HepG2 (cell line): ENCODE measurements at regions not wholly inside any gene's neighbourhood (a gene's known extent, or its start where the extent isn't known, plus 50 kb on each side); places are given as distances from the start of the nearest gene placed in this dataset.

Source experiments
- ATAC-seq: fragments of 200-7000 bp; cut with Tn5 transposase; 3 replicates; pipeline ENCODE4 v1.9.1; 2020; ENCODE audit warnings: mild to moderate bottlenecking, moderate library complexity
- BruUV-seq: library from RNA; stranded (reverse); fragments of 400-500 nt; replicated peaks from 2 replicates; lab custom pipeline; 2021; lab: Mats Ljungman, UMichigan
- CTCF ChIA-PET: fragments of 300-600 bp; formaldehyde crosslinking; extraction: SDS; loops from one replicate; lab custom pipeline; 2021; ENCODE audit warnings: low total read pairs, inconsistent platforms, low intra/inter-chr PET ratio; lab: Yijun Ruan, JAX
- POLR2A ChIA-PET: fragments of 350-600 bp; sonication (Branson Sonifier 250); formaldehyde crosslinking; loops from one replicate; lab custom pipeline; 2020; ENCODE audit warnings: antibody characterized with exemption, inconsistent platforms; lab: Yijun Ruan, JAX
- DNase-seq: peaks from one replicate; pipeline ENCODE4 v3.0.0-alpha.2; 2015; ENCODE audit warnings: low spot score
- FAIRE-seq: peaks from 3 replicates; lab custom pipeline; 2011; peaks lifted over from hg19 to GRCh38; lab: Jason Lieb, UNC
- H2AFZ ChIP-seq: one replicate; pipeline ENCODE4 v1.6.1; 2011; ENCODE audit warnings: low read length, inconsistent platforms
- H3K27ac ChIP-seq: fragments of 300-600 bp; 3 replicates; pipeline ENCODE4 v1.8.0; 2011; ENCODE audit warnings: mixed run types, mild to moderate bottlenecking, mixed read lengths, low read length, inconsistent platforms; ENCODE audit not compliant: insufficient read depth; ENCODE audit errors: extremely low read length
- H3K27me3 ChIP-seq, 2 experiments: fragments of 200-600 bp in 1 of 2; 2 replicates in 1 of 2; 3 replicates in 1 of 2; pipeline versions ENCODE4 v1.6.0 to v1.8.0; 2011; ENCODE audit warnings: low read length in 2 of 2, mild to moderate bottlenecking in 2 of 2, moderate library complexity in 2 of 2, inconsistent platforms in 1 of 2; ENCODE audit not compliant: insufficient read depth in 2 of 2, control insufficient read depth in 1 of 2
- H3K36me3 ChIP-seq, 2 experiments: fragments of 200-600 bp in 1 of 2; replicated peaks in 1 of 2; 2 replicates in 1 of 2; 3 replicates in 1 of 2; pipeline versions ENCODE4 v1.5.1 to v1.8.0; 2011; ENCODE audit warnings: low read length in 2 of 2, inconsistent platforms in 1 of 2; ENCODE audit not compliant: insufficient read depth in 2 of 2, control insufficient read depth in 1 of 2
- H3K4me1 ChIP-seq: 2 replicates; pipeline ENCODE4 v1.5.1; 2012; ENCODE audit warnings: low read length, inconsistent platforms; ENCODE audit not compliant: insufficient read depth
- H3K4me2 ChIP-seq: 2 replicates; pipeline ENCODE4 v1.6.0; 2011; ENCODE audit warnings: low read depth, low read length, inconsistent platforms
- H3K4me3 ChIP-seq, 3 experiments: fragments of 200-600 bp in 1 of 3; sonication (generic), shearing (Covaris generic) in 1 of 3; replicated peaks in 1 of 3; 2 replicates each; pipeline ENCODE4 v1.5.1; 2011 to 2016; ENCODE audit warnings: low read length in 3 of 3, inconsistent platforms in 2 of 3, low read depth in 2 of 3, mild to moderate bottlenecking in 2 of 3, control low read depth in 1 of 3, mixed read lengths in 1 of 3; ENCODE audit not compliant: insufficient read depth in 1 of 3
- H3K79me2 ChIP-seq: one replicate; pipeline ENCODE4 v1.6.1; 2011; ENCODE audit warnings: low read length, inconsistent platforms; ENCODE audit not compliant: insufficient read depth
- H3K9ac ChIP-seq: 2 replicates; pipeline ENCODE4 v1.6.0; 2011; ENCODE audit warnings: mild to moderate bottlenecking, low read depth, low read length, inconsistent platforms; ENCODE audit not compliant: insufficient read depth
- H3K9me3 ChIP-seq: 2 replicates; pipeline ENCODE4 v1.5.1; 2012; ENCODE audit warnings: mild to moderate bottlenecking, low read length
- H4K20me1 ChIP-seq: 2 replicates; pipeline ENCODE4 v1.6.0; 2011; ENCODE audit warnings: inconsistent platforms, mild to moderate bottlenecking, low read length, moderate library complexity; ENCODE audit not compliant: insufficient read depth
- CBFB ChIP-seq: sonication (generic); formaldehyde crosslinking; IDR thresholded peaks from 2 replicates; pipeline ENCODE4 v1.4.0; 2020; ENCODE audit warnings: missing genetic modification reagents
- CEBPB ChIP-seq: IDR thresholded peaks from 2 replicates; pipeline ENCODE4 v1.6.1; 2011; ENCODE audit warnings: low read depth, low read length, improper control_type of control experiment, borderline replicate concordance
- ETV5 ChIP-seq: IDR thresholded peaks from 2 replicates; pipeline ENCODE4 v1.6.1; 2018; ENCODE audit warnings: missing biosample characterization, missing genetic modification reagents, inconsistent platforms, borderline replicate concordance
- JARID2 ChIP-seq: sonication (generic); formaldehyde crosslinking; IDR thresholded peaks from 2 replicates; pipeline ENCODE4 v1.8.1; 2023; ENCODE audit warnings: missing genetic modification reagents, inconsistent platforms; ENCODE audit not compliant: insufficient replicate concordance
- MEIS2 ChIP-seq: sonication (generic); formaldehyde crosslinking; IDR thresholded peaks from 2 replicates; pipeline ENCODE4 v1.9.0; 2021; ENCODE audit warnings: mild to moderate bottlenecking, missing genetic modification reagents
- NFKB2 ChIP-seq: sonication (generic); formaldehyde crosslinking; IDR thresholded peaks from 2 replicates; pipeline ENCODE4 v1.4.0; 2020; ENCODE audit warnings: missing genetic modification reagents, borderline replicate concordance
- PAX8 ChIP-seq: sonication (generic); formaldehyde crosslinking; IDR thresholded peaks from 2 replicates; pipeline ENCODE4 v1.8.0; 2022; ENCODE audit warnings: mild to moderate bottlenecking, missing genetic modification reagents, borderline replicate concordance
- PCBP1 ChIP-seq: fragments of 200-400 bp; formaldehyde crosslinking; IDR thresholded peaks from 2 replicates; pipeline ENCODE4 v1.6.1; 2017; ENCODE audit warnings: mild to moderate bottlenecking, low read depth, low read length, borderline replicate concordance
- SAP130 ChIP-seq: IDR thresholded peaks from 2 replicates; pipeline ENCODE4 v1.6.1; 2016; ENCODE audit warnings: low read depth
- ZNF10 ChIP-seq: sonication (generic); formaldehyde crosslinking; IDR thresholded peaks from 2 replicates; pipeline ENCODE4 v1.4.0; 2020; ENCODE audit warnings: mild to moderate bottlenecking, low read depth, missing genetic modification reagents, borderline replicate concordance
- ZNF205 ChIP-seq: IDR thresholded peaks from 2 replicates; pipeline ENCODE4 v1.6.1; 2018; ENCODE audit warnings: missing biosample characterization, missing genetic modification reagents
- ZNF451 ChIP-seq: sonication (generic); formaldehyde crosslinking; IDR thresholded peaks from 2 replicates; pipeline ENCODE4 v1.5.0; 2020; ENCODE audit warnings: mild to moderate bottlenecking, missing genetic modification reagents
- ZNF629 ChIP-seq: sonication (generic); formaldehyde crosslinking; conservative IDR thresholded peaks from 2 replicates; pipeline ENCODE4 v1.5.0; 2020; ENCODE audit warnings: missing genetic modification reagents
- WGBS: methylation state at CpG from one replicate; pipeline ENCODE4 v1.1.6; 2017; ENCODE audit warnings: low lambda C conversion rate; 5-methylcytosine and 5-hydroxymethylcytosine counted together
- in situ Hi-C: cut with HindIII; loops from 2 replicates; pipeline ENCODE4 v1.10.0; 2017; ENCODE audit warnings: low pct_unique_long_range_greater_than_20kb; ENCODE audit not compliant: extremely low pct_ligation_motif_present
- intact Hi-C: fragments of 100-400 bp; cut with micrococcal nuclease; formaldehyde crosslinking; loops from one replicate; pipeline ENCODE4 v1.10.0; 2022; ENCODE audit not compliant: unreplicated experiment
- TF ChIP-seq, protein P1 (sequence below), 2 experiments: fragments of 450-650 bp in 1 of 2; sonication (generic) in 1 of 2; formaldehyde crosslinking in 1 of 2; IDR thresholded peaks; 2 replicates each; pipeline versions ENCODE4 v1.6.1 to v1.8.0; 2016 to 2022; ENCODE audit warnings: antibody characterized with exemption in 1 of 2, mild to moderate bottlenecking in 1 of 2, missing genetic modification reagents in 1 of 2

DNA sequence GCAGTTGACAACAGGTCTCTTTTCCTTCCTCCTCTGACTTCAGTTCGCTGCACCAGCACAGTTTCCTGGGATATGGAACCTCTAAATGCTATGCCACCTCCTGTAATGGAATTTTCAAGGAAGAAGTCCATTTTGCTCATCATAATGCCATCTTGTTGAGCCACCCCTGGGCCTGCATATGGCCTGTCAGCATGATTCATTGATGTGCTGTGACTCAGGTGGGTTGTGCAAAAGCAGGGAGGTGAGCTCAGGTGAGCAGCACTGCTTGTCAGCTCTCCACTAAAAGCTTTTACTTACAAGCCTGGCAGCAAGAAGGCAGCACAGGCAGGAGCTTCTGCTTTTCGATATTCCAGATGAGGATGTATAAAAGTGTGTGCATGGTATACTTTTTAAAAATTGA lies 247.1 kb upstream of the LMCD1 start (continued):
- TF ChIP-seq, protein P1, sequence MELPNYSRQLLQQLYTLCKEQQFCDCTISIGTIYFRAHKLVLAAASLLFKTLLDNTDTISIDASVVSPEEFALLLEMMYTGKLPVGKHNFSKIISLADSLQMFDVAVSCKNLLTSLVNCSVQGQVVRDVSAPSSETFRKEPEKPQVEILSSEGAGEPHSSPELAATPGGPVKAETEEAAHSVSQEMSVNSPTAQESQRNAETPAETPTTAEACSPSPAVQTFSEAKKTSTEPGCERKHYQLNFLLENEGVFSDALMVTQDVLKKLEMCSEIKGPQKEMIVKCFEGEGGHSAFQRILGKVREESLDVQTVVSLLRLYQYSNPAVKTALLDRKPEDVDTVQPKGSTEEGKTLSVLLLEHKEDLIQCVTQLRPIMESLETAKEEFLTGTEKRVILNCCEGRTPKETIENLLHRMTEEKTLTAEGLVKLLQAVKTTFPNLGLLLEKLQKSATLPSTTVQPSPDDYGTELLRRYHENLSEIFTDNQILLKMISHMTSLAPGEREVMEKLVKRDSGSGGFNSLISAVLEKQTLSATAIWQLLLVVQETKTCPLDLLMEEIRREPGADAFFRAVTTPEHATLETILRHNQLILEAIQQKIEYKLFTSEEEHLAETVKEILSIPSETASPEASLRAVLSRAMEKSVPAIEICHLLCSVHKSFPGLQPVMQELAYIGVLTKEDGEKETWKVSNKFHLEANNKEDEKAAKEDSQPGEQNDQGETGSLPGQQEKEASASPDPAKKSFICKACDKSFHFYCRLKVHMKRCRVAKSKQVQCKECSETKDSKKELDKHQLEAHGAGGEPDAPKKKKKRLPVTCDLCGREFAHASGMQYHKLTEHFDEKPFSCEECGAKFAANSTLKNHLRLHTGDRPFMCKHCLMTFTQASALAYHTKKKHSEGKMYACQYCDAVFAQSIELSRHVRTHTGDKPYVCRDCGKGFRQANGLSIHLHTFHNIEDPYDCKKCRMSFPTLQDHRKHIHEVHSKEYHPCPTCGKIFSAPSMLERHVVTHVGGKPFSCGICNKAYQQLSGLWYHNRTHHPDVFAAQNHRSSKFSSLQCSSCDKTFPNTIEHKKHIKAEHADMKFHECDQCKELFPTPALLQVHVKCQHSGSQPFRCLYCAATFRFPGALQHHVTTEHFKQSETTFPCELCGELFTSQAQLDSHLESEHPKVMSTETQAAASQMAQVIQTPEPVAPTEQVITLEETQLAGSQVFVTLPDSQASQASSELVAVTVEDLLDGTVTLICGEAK (IDR thresholded peaks at IDR 0.05), result no peak
- TF ChIP-seq, protein P1 (CRISPR knock-in tag; IDR thresholded peaks at IDR 0.05), result no peak
- TF ChIP-seq NFKB2 (no peak), ZNF205 (CRISPR knock-in tag) (no peak)

DNA sequence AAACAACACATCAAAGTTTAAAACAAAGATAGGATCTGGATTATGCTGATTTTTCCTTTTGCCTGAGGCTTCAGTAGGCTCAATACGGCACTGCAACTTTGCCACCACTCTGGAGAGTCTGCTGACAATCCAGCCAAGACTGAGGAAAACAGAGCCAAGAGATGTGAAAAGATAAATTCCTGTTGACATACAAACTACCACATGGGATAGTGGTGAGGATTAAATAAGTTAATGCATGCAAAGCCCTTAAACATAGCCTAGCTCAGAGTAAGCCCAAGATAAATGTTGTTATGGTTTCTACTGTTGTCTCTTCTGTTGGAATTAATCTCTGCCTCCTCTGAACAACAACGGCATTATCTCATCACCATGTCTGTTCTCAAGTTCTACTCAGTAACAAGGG lies 245.9 kb upstream of the LMCD1 start:
- H3K36me3 ChIP-seq, result no peaks in the 10 kb centered on the region
- ATAC-seq (no peak), DNase-seq (no peak), FAIRE-seq (no peak)
- H3K9me3 ChIP-seq, result no peaks in the 10 kb centered on the region
- intact Hi-C loops, result no loop called here
- no peak overlapping the region for H2AFZ ChIP-seq
- no peak overlapping the region for H3K4me3 ChIP-seq
- BruUV-seq, result no TSS peak
- no peaks in the 10 kb centered on the region for H4K20me1 ChIP-seq
- H3K4me1 ChIP-seq, result no peaks in the 10 kb centered on the region
- H3K4me2 ChIP-seq, result no peak overlapping the region
- no peaks in the 10 kb centered on the region for H3K79me2 ChIP-seq
- no peak overlapping the region for H3K9ac ChIP-seq
- in situ Hi-C loops, result no loop called here
- ChIA-PET CTCF (no interaction called here), POLR2A (no interaction called here)
- no peaks in the 10 kb centered on the region for H3K27me3 ChIP-seq
- WGBS, result 25% methylated on average over 2 of the region's 2 CpGs
- H3K27ac ChIP-seq, result no peak overlapping the region
- TF ChIP-seq CBFB (CRISPR knock-in tag), result no peak
- TF ChIP-seq MEIS2, result no peak
- no peak for TF ChIP-seq JARID2 (CRISPR knock-in tag)
- TF ChIP-seq ZNF451 (CRISPR knock-in tag), result no peak
- TF ChIP-seq ZNF10 (CRISPR knock-in tag), result no peak
- no peak for TF ChIP-seq ZNF629 (CRISPR knock-in tag)
- TF ChIP-seq ETV5, result no peak
- TF ChIP-seq CEBPB, result no peak
- TF ChIP-seq PAX8 (CRISPR knock-in tag), result no peak
- TF ChIP-seq PCBP1, result no peak
- TF ChIP-seq SAP130 (CRISPR knock-in tag), result no peak
